Vagina (tissue), 2 donors: ENCODE measurements at regions not wholly inside any gene's neighbourhood (a gene's known extent, or its start where the extent isn't known, plus 50 kb on each side); places are given as distances from the start of the nearest gene placed in this dataset.

Source experiments
- DNase-seq, 2 donors: peaks; one replicate each; pipeline ENCODE4 v3.0.0-alpha.2; 2017; ENCODE audit errors: extremely low spot score in 2 of 2
- H3K27ac ChIP-seq: fragments of 200-600 bp; sonication (generic); one replicate; pipeline ENCODE4 v1.5.1; 2019
- H3K27me3 ChIP-seq: fragments of 200-600 bp; sonication (generic); one replicate; pipeline ENCODE4 v1.5.1; 2019
- H3K36me3 ChIP-seq, 2 donors: fragments of 200-600 bp; sonication (generic); one replicate each; pipeline ENCODE4 v1.5.1; 2017 to 2019
- H3K4me1 ChIP-seq: fragments of 200-600 bp; sonication (generic); one replicate; pipeline ENCODE4 v1.5.1; 2019
- H3K4me3 ChIP-seq, 2 donors: fragments of 200-600 bp; sonication (generic); 1 replicate in 1 of 2; 2 replicates in 1 of 2; pipeline ENCODE4 v1.5.1; 2016 to 2019
- H3K9me3 ChIP-seq: fragments of 200-600 bp; sonication (generic); one replicate; pipeline ENCODE4 v1.5.1; 2019
- CTCF ChIP-seq, 3 experiments: fragments of 450-650 bp in 2 of 3; fragments of 200-600 bp in 1 of 3; sonication (generic) in 1 of 3; IDR thresholded peaks; one replicate each; pipeline ENCODE4 v1.5.1; 2017 to 2019; ENCODE audit warnings: antibody characterized with exemption in 3 of 3, mild to moderate bottlenecking in 2 of 3, moderate library complexity in 2 of 3
- POLR2A ChIP-seq, 2 donors: fragments of 450-650 bp; IDR thresholded peaks; one replicate each; pipeline ENCODE4 v1.6.1; 2017; ENCODE audit warnings: antibody characterized with exemption in 2 of 2, mild to moderate bottlenecking in 2 of 2, moderate library complexity in 2 of 2
- POLR2AphosphoS5 ChIP-seq, 2 donors: sonication (generic); formaldehyde crosslinking; IDR thresholded peaks; one replicate each; pipeline ENCODE4 v1.9.0; 2017; ENCODE audit warnings: antibody characterized with exemption in 2 of 2, mild to moderate bottlenecking in 2 of 2, low read depth in 1 of 2; ENCODE audit not compliant: insufficient read depth in 1 of 2
- intact Hi-C: fragments of 100-400 bp; cut with DNase I; formaldehyde crosslinking; loops from one replicate; pipeline ENCODE4 v1.15.1; 2023

GRCh38 chr6:166106076-166106686 is 61.5 kb downstream of the TBXT start:
- Histone ChIP-seq H3K9me3 (no peaks in the 10 kb centered on the region), H3K27ac (no peak overlapping the region), H3K4me1 (no peaks in the 10 kb centered on the region), H3K27me3 (no peaks in the 10 kb centered on the region), H3K36me3 (no peaks in the 10 kb centered on the region), H3K4me3 (no peak overlapping the region)
- no peak for DNase-seq
- peak; percentile 42 to 76 (median 50) for TF ChIP-seq CTCF (IDR thresholded peaks at IDR 0.05)
- TF ChIP-seq POLR2A (IDR thresholded peaks at IDR 0.05) = no peak
- TF ChIP-seq POLR2AphosphoS5 (IDR thresholded peaks at IDR 0.05; ENCODE audit: insufficient read depth in 1 of 2, low read depth in 1 of 2) = no peak
- intact Hi-C loops = no loop called here

GRCh38 chr6:166105341-166106075 is 62.1 kb downstream of the TBXT start:
- Histone ChIP-seq H3K4me3 (no peak overlapping the region), H3K27ac (no peak overlapping the region), H3K9me3 (no peaks in the 10 kb centered on the region), H3K4me1 (no peaks in the 10 kb centered on the region), H3K36me3 (no peaks in the 10 kb centered on the region), H3K27me3 (no peaks in the 10 kb centered on the region)
- no peak for DNase-seq
- intact Hi-C loops = no loop called here
- TF ChIP-seq CTCF (IDR thresholded peaks at IDR 0.05) (no peak), POLR2AphosphoS5 (IDR thresholded peaks at IDR 0.05; ENCODE audit: insufficient read depth in 1 of 2, low read depth in 1 of 2) (no peak), POLR2A (IDR thresholded peaks at IDR 0.05) (no peak)

GRCh38 chr6:166104872-166105271 is 62.8 kb downstream of the TBXT start:
- H3K27me3 ChIP-seq = no peaks in the 10 kb centered on the region
- H3K36me3 ChIP-seq = no peaks in the 10 kb centered on the region
- intact Hi-C loops = no loop called here
- H3K4me1 ChIP-seq = no peaks in the 10 kb centered on the region
- H3K4me3 ChIP-seq = no peak overlapping the region
- H3K27ac ChIP-seq = no peak overlapping the region
- no peaks in the 10 kb centered on the region for H3K9me3 ChIP-seq
- no peak for TF ChIP-seq CTCF (IDR thresholded peaks at IDR 0.05)
- no peak for TF ChIP-seq POLR2A (IDR thresholded peaks at IDR 0.05)
- no peak for TF ChIP-seq POLR2AphosphoS5 (IDR thresholded peaks at IDR 0.05; ENCODE audit: insufficient read depth in 1 of 2, low read depth in 1 of 2)
- DNase-seq = no peak

- no peak for TF ChIP-seq POLR2A (IDR thresholded peaks at IDR 0.05)
- no peak for TF ChIP-seq POLR2AphosphoS5 (IDR thresholded peaks at IDR 0.05; ENCODE audit: insufficient read depth in 1 of 2, low read depth in 1 of 2)
- TF ChIP-seq CTCF (IDR thresholded peaks at IDR 0.05) = no peak
- H3K27ac ChIP-seq = no peak overlapping the region
- H3K36me3 ChIP-seq = no peaks in the 10 kb centered on the region
- H3K9me3 ChIP-seq = no peaks in the 10 kb centered on the region
- H3K4me3 ChIP-seq = no peak overlapping the region
- no peaks in the 10 kb centered on the region for H3K4me1 ChIP-seq
- H3K27me3 ChIP-seq = no peaks in the 10 kb centered on the region
- no peak for DNase-seq
- intact Hi-C loops = no loop called here
These were observed 63.5 kb downstream of the TBXT start for GRCh38 chr6:166104107-166104506.

GRCh38 chr6:166101819-166102419 is 65.7 kb downstream of the TBXT start:
- TF ChIP-seq POLR2AphosphoS5 (IDR thresholded peaks at IDR 0.05; ENCODE audit: insufficient read depth in 1 of 2, low read depth in 1 of 2) (no peak), POLR2A (IDR thresholded peaks at IDR 0.05) (no peak), CTCF (IDR thresholded peaks at IDR 0.05) (no peak)
- no peak overlapping the region for H3K4me3 ChIP-seq
- intact Hi-C loops = no loop called here

More at GRCh38 chr6:166101819-166102419, 65.7 kb downstream of the TBXT start:
- no peak overlapping the region for H3K27ac ChIP-seq
- no peaks in the 10 kb centered on the region for H3K4me1 ChIP-seq
- no peaks in the 10 kb centered on the region for H3K27me3 ChIP-seq
- no peak for DNase-seq
- no peaks in the 10 kb centered on the region for H3K36me3 ChIP-seq
- no peaks in the 10 kb centered on the region for H3K9me3 ChIP-seq
